Activated CD4-positive, alpha-beta T cell treated with anti-CD3 and anti-CD28 coated beads, Interleukin-2, amount 10 ng/mL, durations not matched to agents 7 days and 5 days (primary cell): ENCODE measurements at regions not wholly inside any gene's neighbourhood (a gene's known extent, or its start where the extent isn't known, plus 50 kb on each side); places are given as distances from the start of the nearest gene placed in this dataset.
A peak's percentile ranks its signal among the peaks of the same experiment; 100 is the strongest.

ENCODE experiments used
- CTCF ChIA-PET: fragments of 350-600 bp; sonication (Branson Sonifier 250); formaldehyde crosslinking; loops from one replicate; lab custom pipeline; 2021; ENCODE audit warnings: antibody characterized with exemption; lab: Charles Lee
- POLR2A ChIA-PET: fragments of 350-600 bp; sonication (Branson Sonifier 250); formaldehyde crosslinking; loops from one replicate; lab custom pipeline; 2021; ENCODE audit warnings: antibody characterized with exemption; lab: Charles Lee
- DNase-seq: peaks from one replicate; pipeline ENCODE4 v3.0.0-alpha.2; 2020
- H3K27ac Mint-ChIP-seq: one replicate; pipeline ENCODE4 v1.8.0; 2021; ENCODE audit warnings: mild to moderate bottlenecking, moderate library complexity, mixed read lengths
- H3K27me3 Mint-ChIP-seq: one replicate; pipeline ENCODE4 v1.8.0; 2021; ENCODE audit warnings: mixed read lengths
- H3K36me3 Mint-ChIP-seq: one replicate; pipeline ENCODE4 v1.8.0; 2021; ENCODE audit warnings: low read depth, mixed read lengths
- H3K4me1 Mint-ChIP-seq: one replicate; pipeline ENCODE4 v1.8.0; 2021; ENCODE audit warnings: mixed read lengths
- H3K4me3 Mint-ChIP-seq: one replicate; pipeline ENCODE4 v1.8.0; 2021; ENCODE audit warnings: mild to moderate bottlenecking, moderate library complexity, mixed read lengths
- H3K9me3 Mint-ChIP-seq: one replicate; pipeline ENCODE4 v1.8.0; 2021; ENCODE audit warnings: mixed read lengths

DNA sequence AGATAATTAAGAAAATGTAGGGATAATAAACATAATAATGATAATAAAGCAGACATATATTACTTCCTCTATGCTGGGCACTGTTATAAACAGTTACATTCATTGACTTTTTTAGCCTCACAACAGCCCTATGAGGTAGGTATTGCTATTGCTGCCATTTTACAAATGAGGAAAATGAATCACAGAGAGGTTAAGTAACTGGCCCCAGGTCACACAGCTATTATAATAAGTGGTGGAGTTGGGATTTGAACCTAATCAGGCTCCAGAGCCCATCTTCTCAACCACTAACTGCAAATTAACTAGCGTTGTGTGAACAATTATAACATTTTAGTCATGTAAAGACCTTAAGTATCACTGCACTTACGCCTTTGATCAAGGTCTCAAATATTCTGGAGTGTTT lies 62.5 kb upstream of the PIK3CG start:
- Mint-ChIP-seq H3K4me1 (no peaks in the 10 kb centered on the region), H3K27me3 (peaks cover 2% of the 10 kb centered on the region), H3K4me3 (no peak overlapping the region), H3K27ac (no peak overlapping the region), H3K9me3 (peaks cover 4% of the 10 kb centered on the region), H3K36me3 (no peaks in the 10 kb centered on the region)
- ChIA-PET POLR2A (no interaction called here), CTCF (interaction anchor here (0.7 to 1.7 kb wide), 2 partner anchors 10 to 31 kb away, joined by 3 to 4 read pairs; no protein-coding TSS in a partner anchor)
- no peak for DNase-seq

DNA sequence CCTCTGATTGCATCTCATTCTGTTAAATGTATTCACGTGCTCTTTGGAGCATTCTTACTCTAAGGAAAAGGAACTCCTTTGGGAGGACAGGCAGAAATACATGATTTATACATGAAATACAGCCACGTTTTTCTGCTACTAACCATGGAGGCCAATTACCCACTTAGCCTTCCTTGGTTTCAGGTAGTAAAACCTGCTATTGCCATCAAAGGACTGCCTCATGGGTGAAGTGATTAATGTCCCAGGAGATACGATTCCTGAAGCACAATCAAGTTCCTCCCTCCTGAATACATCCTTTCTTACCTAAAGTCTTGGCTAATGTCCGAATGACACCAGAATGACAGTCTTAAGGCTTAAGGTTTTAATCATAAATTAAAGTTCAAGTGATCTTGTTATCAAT lies 58.5 kb upstream of the PIK3CG start:
- no peak overlapping the region for H3K27ac Mint-ChIP-seq
- H3K4me3 Mint-ChIP-seq: no peak overlapping the region
- ChIA-PET CTCF (no interaction called here), POLR2A (no interaction called here)
- H3K4me1 Mint-ChIP-seq: peaks cover 3% of the 10 kb centered on the region
- DNase-seq: no peak
- no peaks in the 10 kb centered on the region for H3K36me3 Mint-ChIP-seq
- no peaks in the 10 kb centered on the region for H3K9me3 Mint-ChIP-seq
- no peaks in the 10 kb centered on the region for H3K27me3 Mint-ChIP-seq

DNA sequence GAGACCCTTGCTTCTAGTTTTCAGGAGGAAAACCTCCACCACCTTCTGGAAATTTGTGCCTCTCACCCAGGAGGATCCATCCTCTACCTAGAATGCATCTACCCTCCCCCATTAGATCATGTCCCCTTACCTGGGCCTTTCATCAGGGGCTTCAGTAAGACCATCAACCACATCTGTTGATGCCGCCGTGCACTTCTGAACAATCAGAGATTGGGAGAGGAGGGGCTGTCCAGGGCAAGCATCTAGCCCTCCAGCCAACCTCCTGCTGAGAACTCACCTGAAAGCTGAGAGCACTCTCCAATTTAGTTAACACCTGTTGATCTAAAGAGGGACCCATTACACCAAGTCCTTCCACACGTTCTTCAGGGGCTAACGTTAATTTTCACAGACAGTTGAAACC lies 57.6 kb upstream of the PIK3CG start:
- Mint-ChIP-seq H3K27me3 (no peaks in the 10 kb centered on the region), H3K4me1 (peaks cover 12% of the 10 kb centered on the region)
- POLR2A ChIA-PET: no interaction called here

DNA sequence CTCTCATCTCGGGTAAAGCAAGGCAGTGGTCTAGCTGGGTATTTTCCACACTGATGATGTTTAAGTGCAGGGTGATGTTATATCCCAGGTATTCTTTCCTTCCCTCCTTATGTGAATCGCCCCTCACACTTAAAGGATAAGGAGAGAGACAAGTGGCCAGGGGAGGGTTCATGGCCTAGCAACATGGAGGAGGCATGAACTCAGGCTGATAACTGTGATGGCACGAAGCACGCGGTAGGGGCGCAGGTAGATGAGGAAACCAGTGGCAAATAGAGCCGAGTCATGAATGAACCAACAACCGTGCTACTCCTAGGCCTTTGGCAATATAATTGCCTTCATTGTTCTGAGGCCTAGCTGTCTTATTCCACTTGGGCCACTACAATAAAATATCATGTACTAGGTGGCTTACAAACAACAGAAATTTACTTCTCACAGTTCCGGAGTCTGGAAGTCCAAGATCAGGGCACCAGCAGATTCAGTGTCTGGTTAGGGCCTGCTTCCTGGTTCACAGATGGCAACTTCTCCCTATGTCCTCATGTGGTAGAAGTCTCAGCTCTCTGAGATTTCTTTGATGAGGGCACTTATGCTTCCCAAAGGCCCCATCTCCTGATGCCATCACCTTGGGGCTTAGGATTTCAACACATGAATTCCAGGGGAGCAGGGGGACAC lies 56.0 kb upstream of the PIK3CG start:
- H3K4me1 Mint-ChIP-seq: peaks cover 13% of the 10 kb centered on the region
- no peak overlapping the region for H3K4me3 Mint-ChIP-seq
- H3K27ac Mint-ChIP-seq: no peak overlapping the region
- H3K27me3 Mint-ChIP-seq: peaks cover under 1% of the 10 kb centered on the region
- no peak for DNase-seq
- POLR2A ChIA-PET: no interaction called here
- CTCF ChIA-PET: interaction anchor here (0.6 to 1.5 kb wide), 3 partner anchors 24 to 256 kb away, joined by 3 to 4 read pairs (median 3); no protein-coding TSS in a partner anchor
- H3K9me3 Mint-ChIP-seq: no peaks in the 10 kb centered on the region
- no peaks in the 10 kb centered on the region for H3K36me3 Mint-ChIP-seq

More for the DNA sequence above, 57.6 kb upstream of the PIK3CG start:
- DNase-seq: no peak
- H3K9me3 Mint-ChIP-seq: no peaks in the 10 kb centered on the region
- CTCF ChIA-PET: no interaction called here
- no peaks in the 10 kb centered on the region for H3K36me3 Mint-ChIP-seq
- H3K4me3 Mint-ChIP-seq: no peak overlapping the region
- H3K27ac Mint-ChIP-seq: no peak overlapping the region

DNA sequence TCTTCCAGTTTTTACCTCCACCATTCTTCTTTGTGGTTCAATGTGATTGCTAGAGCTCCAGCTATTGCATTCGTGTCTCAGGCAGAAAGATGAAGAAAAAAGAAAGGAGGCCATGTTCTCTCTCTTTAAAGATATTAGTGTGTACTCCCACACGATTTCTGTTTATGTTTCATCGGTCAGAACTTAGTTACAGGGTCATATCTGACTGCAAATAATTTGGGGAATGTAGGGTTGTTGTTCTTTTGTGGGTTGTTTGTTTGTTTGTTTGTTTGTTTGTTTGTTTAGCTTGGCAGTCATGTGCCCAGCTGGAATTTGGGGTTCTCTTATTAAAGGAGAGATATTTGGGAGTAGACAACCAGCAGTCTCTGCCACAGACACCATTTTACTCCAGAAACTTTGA lies 53.6 kb upstream of the PIK3CG start:
- no peak overlapping the region for H3K4me3 Mint-ChIP-seq
- H3K36me3 Mint-ChIP-seq: no peaks in the 10 kb centered on the region
- POLR2A ChIA-PET: no interaction called here
- DNase-seq: no peak
- H3K4me1 Mint-ChIP-seq: peaks cover 13% of the 10 kb centered on the region
- H3K9me3 Mint-ChIP-seq: no peaks in the 10 kb centered on the region
- no peak overlapping the region for H3K27ac Mint-ChIP-seq
- CTCF ChIA-PET: interaction anchor here (1.3 to 2.2 kb wide), 2 partner anchors 8 to 20 kb away, joined by 3 to 4 read pairs; no protein-coding TSS in a partner anchor
- H3K27me3 Mint-ChIP-seq: peaks cover 2% of the 10 kb centered on the region

DNA sequence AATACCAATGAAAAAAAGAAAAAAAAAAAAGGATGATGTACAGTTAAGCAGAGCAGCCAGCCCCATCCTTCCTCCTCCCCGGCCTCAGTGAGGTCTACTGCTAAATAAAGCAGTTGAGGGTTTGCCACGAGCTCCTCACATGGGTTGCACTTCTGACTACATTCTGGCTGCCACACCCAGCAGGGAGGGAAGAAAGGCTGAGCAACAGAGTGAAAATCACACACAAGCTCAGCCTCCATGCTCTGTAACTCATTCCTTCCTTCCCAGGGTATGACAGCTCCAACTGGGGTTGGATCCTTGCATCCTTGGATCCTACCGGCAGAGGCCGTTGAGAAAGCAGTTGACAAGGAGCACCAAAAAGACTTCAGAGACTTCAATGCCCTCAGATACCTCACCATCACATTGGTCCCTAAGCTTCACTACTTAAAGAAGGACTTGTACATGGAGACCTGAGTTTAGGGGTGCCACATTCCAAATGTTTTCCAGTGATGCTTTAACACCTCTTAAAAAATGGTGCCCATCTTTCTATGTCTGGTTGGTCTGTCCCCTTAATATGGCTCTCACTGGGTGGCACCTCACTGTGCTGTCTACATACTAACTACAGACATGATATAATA lies 52.9 kb upstream of the PIK3CG start:
- peaks cover 2% of the 10 kb centered on the region for H3K27me3 Mint-ChIP-seq
- ChIA-PET CTCF (interaction anchor here (1.3 to 2.2 kb wide), 2 partner anchors 9 to 19 kb away, joined by 3 to 4 read pairs; no protein-coding TSS in a partner anchor), POLR2A (no interaction called here)
- H3K27ac Mint-ChIP-seq: no peak overlapping the region
- peak; percentile 33 for DNase-seq
- no peak overlapping the region for H3K4me3 Mint-ChIP-seq
- no peaks in the 10 kb centered on the region for H3K9me3 Mint-ChIP-seq
- H3K36me3 Mint-ChIP-seq: no peaks in the 10 kb centered on the region
- H3K4me1 Mint-ChIP-seq: peaks cover 13% of the 10 kb centered on the region

DNA sequence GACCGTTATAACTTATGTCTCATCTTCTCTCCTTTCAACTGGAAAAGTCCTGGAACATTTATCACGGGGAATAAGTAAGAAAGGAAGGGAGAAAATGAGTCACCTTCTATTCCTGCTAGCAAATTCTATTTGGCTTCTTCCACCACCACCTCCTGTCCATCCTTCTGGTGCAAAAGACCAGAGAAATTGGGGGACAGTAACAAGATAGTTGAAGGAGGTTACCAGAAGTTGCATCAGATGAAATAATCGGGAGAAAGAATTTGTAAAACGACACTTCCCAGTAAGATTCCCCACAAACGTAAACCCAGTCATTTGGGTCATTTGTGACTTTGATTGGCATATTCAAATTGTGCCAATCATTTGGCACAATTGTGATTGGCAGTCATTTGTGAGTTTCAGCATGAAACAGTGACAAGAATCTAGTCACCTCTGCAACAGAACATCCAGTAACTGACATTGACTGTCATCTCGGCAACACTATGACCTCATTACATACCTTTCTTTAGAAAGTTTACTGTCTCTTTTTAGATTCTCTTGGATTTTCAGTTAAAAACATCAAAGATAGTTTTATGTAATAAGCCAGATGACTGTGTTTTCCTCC lies 51.3 kb upstream of the PIK3CG start:
- no peaks in the 10 kb centered on the region for H3K36me3 Mint-ChIP-seq
- ChIA-PET CTCF (interaction anchor here (2.2 kb wide), 1 partner anchor 10 kb away, joined by 4 read pairs; no protein-coding TSS in a partner anchor), POLR2A (no interaction called here)
- no peak for DNase-seq
- no peak overlapping the region for H3K27ac Mint-ChIP-seq
- peaks cover 2% of the 10 kb centered on the region for H3K27me3 Mint-ChIP-seq
- H3K4me1 Mint-ChIP-seq: peaks cover 13% of the 10 kb centered on the region
- H3K4me3 Mint-ChIP-seq: no peak overlapping the region
- H3K9me3 Mint-ChIP-seq: no peaks in the 10 kb centered on the region

DNA sequence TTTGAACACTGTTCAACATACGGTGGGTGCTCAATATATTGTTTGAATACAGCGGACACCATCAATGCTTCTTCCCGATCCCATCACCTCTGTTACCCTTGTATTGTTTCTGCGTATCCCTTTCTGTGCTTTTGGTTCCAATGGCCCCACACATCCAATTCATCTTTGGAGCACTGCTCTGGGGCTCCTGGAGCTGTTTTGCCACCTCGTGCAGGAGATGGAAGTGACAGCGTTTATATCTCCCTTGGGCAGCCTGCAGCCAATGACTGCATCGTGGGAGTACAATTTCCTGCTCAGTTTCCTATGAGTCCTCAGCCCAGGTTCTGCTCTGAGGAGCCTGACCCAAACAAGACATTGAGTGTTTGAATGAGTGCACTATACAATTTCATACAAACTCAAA lies 50.2 kb upstream of the PIK3CG start:
- DNase-seq: no peak
- Mint-ChIP-seq H3K36me3 (no peaks in the 10 kb centered on the region), H3K4me1 (peaks cover 13% of the 10 kb centered on the region), H3K9me3 (no peaks in the 10 kb centered on the region), H3K4me3 (no peak overlapping the region), H3K27me3 (peaks cover 2% of the 10 kb centered on the region), H3K27ac (no peak overlapping the region)
- CTCF ChIA-PET: interaction anchor here (1.1 kb wide), 1 partner anchor 332 kb away, joined by 3 read pairs; no protein-coding TSS in a partner anchor
- POLR2A ChIA-PET: no interaction called here
